OCI-LY7 (cell line): ENCODE measurements at regions not wholly inside any gene's neighbourhood (a gene's known extent, or its start where the extent isn't known, plus 50 kb on each side); places are given as distances from the start of the nearest gene placed in this dataset.

ENCODE experiments used
- EZH2phosphoT487 ChIP-seq: fragments of 200-600 bp; sonication (generic); IDR thresholded peaks from 2 replicates; pipeline ENCODE4 v1.6.1; 2018; ENCODE audit warnings: low read depth, borderline replicate concordance, mild to moderate bottlenecking, mixed run types, antibody characterized with exemption, low read length, moderate library complexity, mixed read lengths
- TF ChIP-seq, protein P1 (sequence below): fragments of 200-600 bp; sonication (generic); conservative IDR thresholded peaks from 2 replicates; pipeline ENCODE4 v1.5.1; 2014; ENCODE audit warnings: mild to moderate bottlenecking, antibody characterized with exemption, low read length, moderate library complexity, mixed read lengths

DNA sequence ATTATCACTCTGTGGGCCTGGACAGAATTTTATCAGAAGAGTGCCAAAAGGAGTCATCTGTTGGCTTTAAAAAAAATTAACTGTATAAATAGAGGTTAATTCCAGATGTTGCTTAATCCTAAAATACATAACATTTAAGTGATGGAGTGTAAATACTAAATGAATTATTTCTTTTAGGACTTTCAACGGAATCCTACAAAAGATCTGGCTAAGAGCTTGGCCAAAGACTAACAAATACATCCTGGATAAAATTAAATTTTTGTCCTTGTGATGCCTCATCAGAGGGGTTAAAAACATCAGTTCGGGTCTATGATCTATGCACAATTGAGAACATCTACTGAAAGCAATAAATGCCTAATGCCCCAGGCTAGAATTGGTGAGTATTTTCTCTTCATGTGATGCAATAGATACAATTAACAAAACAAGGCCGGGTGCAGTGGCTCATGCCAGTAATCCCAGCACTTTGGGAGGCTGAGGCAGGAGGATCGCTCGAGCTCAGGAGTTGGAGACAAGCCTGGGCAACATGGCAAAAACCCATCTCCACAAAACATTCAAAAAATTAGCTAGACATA, 49.8 kb upstream of the RAP1B start:
- TF ChIP-seq, protein P1, sequence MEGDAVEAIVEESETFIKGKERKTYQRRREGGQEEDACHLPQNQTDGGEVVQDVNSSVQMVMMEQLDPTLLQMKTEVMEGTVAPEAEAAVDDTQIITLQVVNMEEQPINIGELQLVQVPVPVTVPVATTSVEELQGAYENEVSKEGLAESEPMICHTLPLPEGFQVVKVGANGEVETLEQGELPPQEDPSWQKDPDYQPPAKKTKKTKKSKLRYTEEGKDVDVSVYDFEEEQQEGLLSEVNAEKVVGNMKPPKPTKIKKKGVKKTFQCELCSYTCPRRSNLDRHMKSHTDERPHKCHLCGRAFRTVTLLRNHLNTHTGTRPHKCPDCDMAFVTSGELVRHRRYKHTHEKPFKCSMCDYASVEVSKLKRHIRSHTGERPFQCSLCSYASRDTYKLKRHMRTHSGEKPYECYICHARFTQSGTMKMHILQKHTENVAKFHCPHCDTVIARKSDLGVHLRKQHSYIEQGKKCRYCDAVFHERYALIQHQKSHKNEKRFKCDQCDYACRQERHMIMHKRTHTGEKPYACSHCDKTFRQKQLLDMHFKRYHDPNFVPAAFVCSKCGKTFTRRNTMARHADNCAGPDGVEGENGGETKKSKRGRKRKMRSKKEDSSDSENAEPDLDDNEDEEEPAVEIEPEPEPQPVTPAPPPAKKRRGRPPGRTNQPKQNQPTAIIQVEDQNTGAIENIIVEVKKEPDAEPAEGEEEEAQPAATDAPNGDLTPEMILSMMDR, result no peak
- TF ChIP-seq EZH2phosphoT487, result no peak
